Skeletal muscle satellite cell (primary cell): ENCODE measurements at regions not wholly inside any gene's neighbourhood (a gene's known extent, or its start where the extent isn't known, plus 50 kb on each side); places are given as distances from the start of the nearest gene placed in this dataset.

Experiments used
- H3K27me3 ChIP-seq: 2 replicates; pipeline ENCODE4 v1.7.0; 2013; ENCODE audit warnings: low read length; ENCODE audit not compliant: control insufficient read depth, insufficient read depth
- H3K36me3 ChIP-seq: 2 replicates; pipeline ENCODE4 v1.7.0; 2013; ENCODE audit warnings: mild to moderate bottlenecking, control low read depth, low read length; ENCODE audit not compliant: insufficient read depth
- H3K4me1 ChIP-seq: 2 replicates; pipeline ENCODE4 v1.7.0; 2013; ENCODE audit warnings: low read length; ENCODE audit not compliant: control insufficient read depth, insufficient read depth
- H3K4me2 ChIP-seq: 2 replicates; pipeline ENCODE4 v1.7.0; 2013; ENCODE audit warnings: mild to moderate bottlenecking, low read length
- H3K4me3 ChIP-seq: 2 replicates; pipeline ENCODE4 v1.7.0; 2013; ENCODE audit warnings: low read length
- H3K9ac ChIP-seq: 2 replicates; pipeline ENCODE4 v1.7.0; 2013; ENCODE audit warnings: mild to moderate bottlenecking, low read depth, low read length, moderate library complexity
- H3K9me3 ChIP-seq: replicated peaks from 2 replicates; pipeline ENCODE4 v1.7.0; 2013; ENCODE audit warnings: mild to moderate bottlenecking, control low read depth, low read length

- Histone ChIP-seq H3K4me3 (no peak overlapping the region), H3K4me2 (no peak overlapping the region), H3K9me3 (no peaks in the 10 kb centered on the region), H3K27me3 (peaks cover 16% of the 10 kb centered on the region), H3K4me1 (no peaks in the 10 kb centered on the region), H3K9ac (no peak overlapping the region), H3K36me3 (no peaks in the 10 kb centered on the region)
Measured at GRCh38 chr21:15134701-15135470, 70.1 kb upstream of the NRIP1 start.

GRCh38 chr21:15135867-15136629 is 71.2 kb upstream of the NRIP1 start:
- no peak overlapping the region for H3K9ac ChIP-seq
- H3K4me1 ChIP-seq, result no peaks in the 10 kb centered on the region
- no peaks in the 10 kb centered on the region for H3K36me3 ChIP-seq
- no peaks in the 10 kb centered on the region for H3K9me3 ChIP-seq
- no peak overlapping the region for H3K4me2 ChIP-seq
- no peak overlapping the region for H3K4me3 ChIP-seq
- peaks cover 23% of the 10 kb centered on the region for H3K27me3 ChIP-seq

GRCh38 chr21:15138490-15138889 is 73.7 kb upstream of the NRIP1 start:
- no peaks in the 10 kb centered on the region for H3K4me1 ChIP-seq
- H3K4me2 ChIP-seq, result no peak overlapping the region
- H3K36me3 ChIP-seq, result no peaks in the 10 kb centered on the region
- H3K27me3 ChIP-seq, result peaks cover 23% of the 10 kb centered on the region
- H3K4me3 ChIP-seq, result no peak overlapping the region
- no peak overlapping the region for H3K9ac ChIP-seq
- H3K9me3 ChIP-seq, result no peaks in the 10 kb centered on the region

- Histone ChIP-seq H3K27me3 (peaks cover 23% of the 10 kb centered on the region), H3K9me3 (no peaks in the 10 kb centered on the region), H3K4me3 (no peak overlapping the region), H3K4me2 (no peak overlapping the region), H3K9ac (no peak overlapping the region), H3K4me1 (no peaks in the 10 kb centered on the region), H3K36me3 (no peaks in the 10 kb centered on the region)
Measured at GRCh38 chr21:15139898-15140297, 75.1 kb upstream of the NRIP1 start.

- Histone ChIP-seq H3K4me1 (no peaks in the 10 kb centered on the region), H3K27me3 (peaks cover 23% of the 10 kb centered on the region), H3K9me3 (no peaks in the 10 kb centered on the region), H3K9ac (no peak overlapping the region), H3K36me3 (no peaks in the 10 kb centered on the region), H3K4me2 (no peak overlapping the region), H3K4me3 (no peak overlapping the region)
Measured at GRCh38 chr21:15140321-15141019, 75.7 kb upstream of the NRIP1 start.

GRCh38 chr21:15141261-15141970 is 76.6 kb upstream of the NRIP1 start:
- Histone ChIP-seq H3K9me3 (no peaks in the 10 kb centered on the region), H3K4me3 (no peak overlapping the region), H3K27me3 (peaks cover 23% of the 10 kb centered on the region), H3K4me2 (no peak overlapping the region), H3K9ac (no peak overlapping the region), H3K4me1 (no peaks in the 10 kb centered on the region), H3K36me3 (no peaks in the 10 kb centered on the region)

- Histone ChIP-seq H3K4me3 (no peak overlapping the region), H3K9me3 (no peaks in the 10 kb centered on the region), H3K4me1 (no peaks in the 10 kb centered on the region), H3K27me3 (peaks cover 15% of the 10 kb centered on the region), H3K9ac (no peak overlapping the region), H3K36me3 (no peaks in the 10 kb centered on the region), H3K4me2 (no peak overlapping the region)
Measured at GRCh38 chr21:15144026-15144425, 79.2 kb upstream of the NRIP1 start.

GRCh38 chr21:15148437-15148836 is 83.6 kb upstream of the NRIP1 start:
- H3K9ac ChIP-seq, result no peak overlapping the region
- no peak overlapping the region for H3K4me2 ChIP-seq
- H3K36me3 ChIP-seq, result no peaks in the 10 kb centered on the region
- H3K4me3 ChIP-seq, result no peak overlapping the region
- no peaks in the 10 kb centered on the region for H3K9me3 ChIP-seq
- H3K4me1 ChIP-seq, result no peaks in the 10 kb centered on the region
- no peaks in the 10 kb centered on the region for H3K27me3 ChIP-seq

GRCh38 chr21:15149600-15150224 is 84.9 kb upstream of the NRIP1 start:
- Histone ChIP-seq H3K4me3 (no peak overlapping the region), H3K9ac (no peak overlapping the region), H3K9me3 (no peaks in the 10 kb centered on the region), H3K27me3 (no peaks in the 10 kb centered on the region), H3K4me2 (no peak overlapping the region), H3K36me3 (no peaks in the 10 kb centered on the region), H3K4me1 (no peaks in the 10 kb centered on the region)

- no peak overlapping the region for H3K4me2 ChIP-seq
- no peaks in the 10 kb centered on the region for H3K36me3 ChIP-seq
- H3K4me1 ChIP-seq, result no peaks in the 10 kb centered on the region
- H3K9me3 ChIP-seq, result no peaks in the 10 kb centered on the region
- no peaks in the 10 kb centered on the region for H3K27me3 ChIP-seq
- no peak overlapping the region for H3K9ac ChIP-seq
- H3K4me3 ChIP-seq, result no peak overlapping the region
Measured at GRCh38 chr21:15151385-15152103, 86.7 kb upstream of the NRIP1 start.
